ENCODE measurements at regions not wholly inside any gene's neighbourhood (a gene's known extent, or its start where the extent isn't known, plus 50 kb on each side); places are given as distances from the start of the nearest gene placed in this dataset.
A peak's percentile ranks its signal among the peaks of the same experiment; 100 is the strongest.

DNA sequence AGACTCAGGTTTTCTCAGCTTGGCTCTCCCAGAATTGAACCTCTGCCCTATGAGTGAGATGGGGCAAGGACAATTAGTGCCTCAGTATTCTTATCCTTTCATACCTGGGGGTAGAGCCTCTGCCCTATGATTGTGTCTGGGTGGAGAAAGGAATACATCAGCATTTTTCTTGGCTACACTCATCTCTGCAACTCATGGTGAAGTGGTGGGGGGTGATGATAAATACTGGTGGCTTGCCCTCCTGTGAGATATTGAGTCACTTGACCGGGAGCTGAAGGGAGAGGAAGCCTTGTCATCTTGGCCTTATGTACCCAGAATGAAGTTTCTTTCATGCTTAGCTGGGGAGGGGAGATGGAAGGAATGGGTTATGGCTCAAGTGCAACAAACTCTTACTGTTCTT is 71.3 kb upstream of the ENOX2 start:
- POLR2A ChIA-PET, result no interaction called here
- CTCF ChIA-PET, result interaction anchor here (1.0 to 5.2 kb wide), 4 partner anchors 20 to 702 kb away, joined by 3 to 34 read pairs (median 11); no protein-coding TSS in a partner anchor
- Histone ChIP-seq H3K9me3 (ENCODE audit: control insufficient read depth, insufficient read depth, low read depth, low read length) (no peaks in the 10 kb centered on the region), H3K4me1 (ENCODE audit: control insufficient read depth, insufficient read depth, low read length) (no peaks in the 10 kb centered on the region), H3K36me3 (ENCODE audit: control insufficient read depth in 2 of 2, insufficient read depth in 1 of 2, low read length in 2 of 2) (no peaks in the 10 kb centered on the region), H3K27ac (ENCODE audit: extremely low read depth, low read depth, low read length) (no peak overlapping the region), H3K4me3 (ENCODE audit: low read depth, low read length) (no peak overlapping the region)
- TF ChIP-seq GLIS1 (tag by site-specific recombination; IDR thresholded peaks at IDR 0.05) (peak; percentile 68), ZNF140 (tag by site-specific recombination; IDR thresholded peaks at IDR 0.05) (no peak), ZNF202 (tag by site-specific recombination; IDR thresholded peaks at IDR 0.05; ENCODE audit: borderline replicate concordance) (no peak)

DNA sequence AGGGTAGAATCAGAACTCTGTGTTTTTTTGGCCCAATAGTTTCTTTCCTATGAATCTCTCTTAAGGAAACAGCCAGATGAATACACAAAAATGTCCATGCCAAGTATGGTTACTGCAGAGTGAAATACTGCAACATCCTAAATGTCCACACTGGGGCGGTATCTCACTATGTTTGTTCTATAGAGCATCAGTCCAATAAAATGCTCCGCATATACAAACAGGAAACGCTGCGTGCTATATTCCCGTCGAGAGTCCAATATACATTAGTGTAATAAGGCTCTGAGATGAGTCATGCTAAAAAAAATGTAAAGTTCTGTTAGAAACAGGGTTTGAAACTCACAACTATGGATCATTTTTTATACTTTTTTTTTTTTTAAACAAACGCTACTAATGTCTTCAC is 72.9 kb upstream of the ENOX2 start:
- POLR2A ChIA-PET, result no interaction called here
- Histone ChIP-seq H3K9me3 (ENCODE audit: control insufficient read depth, insufficient read depth, low read depth, low read length) (no peaks in the 10 kb centered on the region), H3K27ac (ENCODE audit: extremely low read depth, low read depth, low read length) (no peak overlapping the region), H3K4me1 (ENCODE audit: control insufficient read depth, insufficient read depth, low read length) (no peaks in the 10 kb centered on the region), H3K4me3 (ENCODE audit: low read depth, low read length) (no peak overlapping the region), H3K36me3 (ENCODE audit: control insufficient read depth in 2 of 2, insufficient read depth in 1 of 2, low read length in 2 of 2) (no peaks in the 10 kb centered on the region)
- CTCF ChIA-PET, result interaction anchor here (0.7 to 5.2 kb wide), 9 partner anchors 9 to 712 kb away, joined by 3 to 34 read pairs (median 5); no protein-coding TSS in a partner anchor
- TF ChIP-seq, protein P1, sequence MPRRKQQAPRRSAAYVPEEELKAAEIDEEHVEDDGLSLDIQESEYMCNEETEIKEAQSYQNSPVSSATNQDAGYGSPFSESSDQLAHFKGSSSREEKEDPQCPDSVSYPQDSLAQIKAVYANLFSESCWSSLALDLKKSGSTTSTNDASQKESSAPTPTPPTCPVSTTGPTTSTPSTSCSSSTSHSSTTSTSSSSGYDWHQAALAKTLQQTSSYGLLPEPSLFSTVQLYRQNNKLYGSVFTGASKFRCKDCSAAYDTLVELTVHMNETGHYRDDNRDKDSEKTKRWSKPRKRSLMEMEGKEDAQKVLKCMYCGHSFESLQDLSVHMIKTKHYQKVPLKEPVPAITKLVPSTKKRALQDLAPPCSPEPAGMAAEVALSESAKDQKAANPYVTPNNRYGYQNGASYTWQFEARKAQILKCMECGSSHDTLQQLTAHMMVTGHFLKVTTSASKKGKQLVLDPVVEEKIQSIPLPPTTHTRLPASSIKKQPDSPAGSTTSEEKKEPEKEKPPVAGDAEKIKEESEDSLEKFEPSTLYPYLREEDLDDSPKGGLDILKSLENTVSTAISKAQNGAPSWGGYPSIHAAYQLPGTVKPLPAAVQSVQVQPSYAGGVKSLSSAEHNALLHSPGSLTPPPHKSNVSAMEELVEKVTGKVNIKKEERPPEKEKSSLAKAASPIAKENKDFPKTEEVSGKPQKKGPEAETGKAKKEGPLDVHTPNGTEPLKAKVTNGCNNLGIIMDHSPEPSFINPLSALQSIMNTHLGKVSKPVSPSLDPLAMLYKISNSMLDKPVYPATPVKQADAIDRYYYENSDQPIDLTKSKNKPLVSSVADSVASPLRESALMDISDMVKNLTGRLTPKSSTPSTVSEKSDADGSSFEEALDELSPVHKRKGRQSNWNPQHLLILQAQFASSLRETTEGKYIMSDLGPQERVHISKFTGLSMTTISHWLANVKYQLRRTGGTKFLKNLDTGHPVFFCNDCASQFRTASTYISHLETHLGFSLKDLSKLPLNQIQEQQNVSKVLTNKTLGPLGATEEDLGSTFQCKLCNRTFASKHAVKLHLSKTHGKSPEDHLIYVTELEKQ (tag by site-specific recombination; IDR thresholded peaks at IDR 0.05; ENCODE audit: borderline replicate concordance), result no peak
- no peak for TF ChIP-seq ZNF426 (tag by site-specific recombination; IDR thresholded peaks at IDR 0.05)
- TF ChIP-seq, protein P2, sequence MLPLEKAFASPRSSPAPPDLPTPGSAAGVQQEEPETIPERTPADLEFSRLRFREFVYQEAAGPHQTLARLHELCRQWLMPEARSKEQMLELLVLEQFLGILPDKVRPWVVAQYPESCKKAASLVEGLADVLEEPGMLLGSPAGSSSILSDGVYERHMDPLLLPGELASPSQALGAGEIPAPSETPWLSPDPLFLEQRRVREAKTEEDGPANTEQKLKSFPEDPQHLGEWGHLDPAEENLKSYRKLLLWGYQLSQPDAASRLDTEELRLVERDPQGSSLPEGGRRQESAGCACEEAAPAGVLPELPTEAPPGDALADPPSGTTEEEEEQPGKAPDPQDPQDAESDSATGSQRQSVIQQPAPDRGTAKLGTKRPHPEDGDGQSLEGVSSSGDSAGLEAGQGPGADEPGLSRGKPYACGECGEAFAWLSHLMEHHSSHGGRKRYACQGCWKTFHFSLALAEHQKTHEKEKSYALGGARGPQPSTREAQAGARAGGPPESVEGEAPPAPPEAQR (tag by site-specific recombination; IDR thresholded peaks at IDR 0.05), result no peak
- TF ChIP-seq ZNF366 (tag by site-specific recombination; conservative IDR thresholded peaks at IDR 0.05), result no peak
- no peak for TF ChIP-seq KLF7 (tag by site-specific recombination; IDR thresholded peaks at IDR 0.05; ENCODE audit: borderline replicate concordance)
- TF ChIP-seq ZNF561 (tag by site-specific recombination; IDR thresholded peaks at IDR 0.05; ENCODE audit: borderline replicate concordance), result 0 out of 2 replicates have a peak, but pooled peaks have one; percentile 26
- TF ChIP-seq ZNF248 (tag by site-specific recombination; IDR thresholded peaks at IDR 0.05), result no peak
- TF ChIP-seq, protein P3, sequence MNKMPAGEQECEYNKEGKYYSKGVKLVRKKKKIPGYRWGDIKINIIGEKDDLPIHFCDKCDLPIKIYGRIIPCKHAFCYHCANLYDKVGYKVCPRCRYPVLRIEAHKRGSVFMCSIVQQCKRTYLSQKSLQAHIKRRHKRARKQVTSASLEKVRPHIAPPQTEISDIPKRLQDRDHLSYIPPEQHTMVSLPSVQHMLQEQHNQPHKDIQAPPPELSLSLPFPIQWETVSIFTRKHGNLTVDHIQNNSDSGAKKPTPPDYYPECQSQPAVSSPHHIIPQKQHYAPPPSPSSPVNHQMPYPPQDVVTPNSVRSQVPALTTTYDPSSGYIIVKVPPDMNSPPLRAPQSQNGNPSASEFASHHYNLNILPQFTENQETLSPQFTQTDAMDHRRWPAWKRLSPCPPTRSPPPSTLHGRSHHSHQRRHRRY (tag by site-specific recombination; IDR thresholded peaks at IDR 0.05), result no peak
- no peak for TF ChIP-seq ZNF391 (tag by site-specific recombination; IDR thresholded peaks at IDR 0.05; ENCODE audit: borderline replicate concordance, low read depth)
- TF ChIP-seq, protein P4, sequence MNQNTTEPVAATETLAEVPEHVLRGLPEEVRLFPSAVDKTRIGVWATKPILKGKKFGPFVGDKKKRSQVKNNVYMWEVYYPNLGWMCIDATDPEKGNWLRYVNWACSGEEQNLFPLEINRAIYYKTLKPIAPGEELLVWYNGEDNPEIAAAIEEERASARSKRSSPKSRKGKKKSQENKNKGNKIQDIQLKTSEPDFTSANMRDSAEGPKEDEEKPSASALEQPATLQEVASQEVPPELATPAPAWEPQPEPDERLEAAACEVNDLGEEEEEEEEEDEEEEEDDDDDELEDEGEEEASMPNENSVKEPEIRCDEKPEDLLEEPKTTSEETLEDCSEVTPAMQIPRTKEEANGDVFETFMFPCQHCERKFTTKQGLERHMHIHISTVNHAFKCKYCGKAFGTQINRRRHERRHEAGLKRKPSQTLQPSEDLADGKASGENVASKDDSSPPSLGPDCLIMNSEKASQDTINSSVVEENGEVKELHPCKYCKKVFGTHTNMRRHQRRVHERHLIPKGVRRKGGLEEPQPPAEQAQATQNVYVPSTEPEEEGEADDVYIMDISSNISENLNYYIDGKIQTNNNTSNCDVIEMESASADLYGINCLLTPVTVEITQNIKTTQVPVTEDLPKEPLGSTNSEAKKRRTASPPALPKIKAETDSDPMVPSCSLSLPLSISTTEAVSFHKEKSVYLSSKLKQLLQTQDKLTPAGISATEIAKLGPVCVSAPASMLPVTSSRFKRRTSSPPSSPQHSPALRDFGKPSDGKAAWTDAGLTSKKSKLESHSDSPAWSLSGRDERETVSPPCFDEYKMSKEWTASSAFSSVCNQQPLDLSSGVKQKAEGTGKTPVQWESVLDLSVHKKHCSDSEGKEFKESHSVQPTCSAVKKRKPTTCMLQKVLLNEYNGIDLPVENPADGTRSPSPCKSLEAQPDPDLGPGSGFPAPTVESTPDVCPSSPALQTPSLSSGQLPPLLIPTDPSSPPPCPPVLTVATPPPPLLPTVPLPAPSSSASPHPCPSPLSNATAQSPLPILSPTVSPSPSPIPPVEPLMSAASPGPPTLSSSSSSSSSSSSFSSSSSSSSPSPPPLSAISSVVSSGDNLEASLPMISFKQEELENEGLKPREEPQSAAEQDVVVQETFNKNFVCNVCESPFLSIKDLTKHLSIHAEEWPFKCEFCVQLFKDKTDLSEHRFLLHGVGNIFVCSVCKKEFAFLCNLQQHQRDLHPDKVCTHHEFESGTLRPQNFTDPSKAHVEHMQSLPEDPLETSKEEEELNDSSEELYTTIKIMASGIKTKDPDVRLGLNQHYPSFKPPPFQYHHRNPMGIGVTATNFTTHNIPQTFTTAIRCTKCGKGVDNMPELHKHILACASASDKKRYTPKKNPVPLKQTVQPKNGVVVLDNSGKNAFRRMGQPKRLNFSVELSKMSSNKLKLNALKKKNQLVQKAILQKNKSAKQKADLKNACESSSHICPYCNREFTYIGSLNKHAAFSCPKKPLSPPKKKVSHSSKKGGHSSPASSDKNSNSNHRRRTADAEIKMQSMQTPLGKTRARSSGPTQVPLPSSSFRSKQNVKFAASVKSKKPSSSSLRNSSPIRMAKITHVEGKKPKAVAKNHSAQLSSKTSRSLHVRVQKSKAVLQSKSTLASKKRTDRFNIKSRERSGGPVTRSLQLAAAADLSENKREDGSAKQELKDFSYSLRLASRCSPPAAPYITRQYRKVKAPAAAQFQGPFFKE (tag by site-specific recombination; IDR thresholded peaks at IDR 0.05; ENCODE audit: borderline replicate concordance), result no peak
- TF ChIP-seq, protein P5, sequence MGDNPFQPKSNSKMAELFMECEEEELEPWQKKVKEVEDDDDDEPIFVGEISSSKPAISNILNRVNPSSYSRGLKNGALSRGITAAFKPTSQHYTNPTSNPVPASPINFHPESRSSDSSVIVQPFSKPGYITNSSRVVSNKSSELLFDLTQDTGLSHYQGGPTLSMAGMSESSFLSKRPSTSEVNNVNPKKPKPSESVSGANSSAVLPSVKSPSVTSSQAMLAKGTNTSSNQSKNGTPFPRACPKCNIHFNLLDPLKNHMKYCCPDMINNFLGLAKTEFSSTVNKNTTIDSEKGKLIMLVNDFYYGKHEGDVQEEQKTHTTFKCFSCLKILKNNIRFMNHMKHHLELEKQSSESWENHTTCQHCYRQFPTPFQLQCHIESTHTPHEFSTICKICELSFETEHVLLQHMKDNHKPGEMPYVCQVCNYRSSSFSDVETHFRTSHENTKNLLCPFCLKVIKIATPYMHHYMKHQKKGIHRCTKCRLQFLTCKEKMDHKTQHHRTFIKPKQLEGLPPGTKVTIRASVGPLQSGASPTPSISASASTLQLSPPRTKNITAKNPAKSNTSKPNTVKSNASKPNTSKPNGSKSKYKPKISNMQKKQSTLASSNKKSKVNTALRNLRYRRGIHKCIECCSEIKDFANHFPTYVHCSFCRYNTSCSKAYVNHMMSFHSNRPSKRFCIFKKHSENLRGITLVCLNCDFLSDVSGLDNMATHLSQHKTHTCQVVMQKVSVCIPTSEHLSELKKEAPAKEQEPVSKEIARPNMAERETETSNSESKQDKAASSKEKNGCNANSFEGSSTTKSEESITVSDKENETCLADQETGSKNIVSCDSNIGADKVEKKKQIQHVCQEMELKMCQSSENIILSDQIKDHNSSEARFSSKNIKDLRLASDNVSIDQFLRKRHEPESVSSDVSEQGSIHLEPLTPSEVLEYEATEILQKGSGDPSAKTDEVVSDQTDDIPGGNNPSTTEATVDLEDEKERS (tag by site-specific recombination; IDR thresholded peaks at IDR 0.05), result no peak
- no peak for TF ChIP-seq ZNF701 (tag by site-specific recombination; IDR thresholded peaks at IDR 0.05)
- no peak for TF ChIP-seq ZNF174 (tag by site-specific recombination; IDR thresholded peaks at IDR 0.05)
- peak; percentile 93 for TF ChIP-seq ZNF654 (tag by site-specific recombination; IDR thresholded peaks at IDR 0.05; ENCODE audit: low read depth)
- TF ChIP-seq TRIM28 (IDR thresholded peaks at IDR 0.05; ENCODE audit: borderline replicate concordance, low read length), result no peak
- no peak for TF ChIP-seq ZNF473 (tag by site-specific recombination; IDR thresholded peaks at IDR 0.05)
- TF ChIP-seq ZNF747 (tag by site-specific recombination; IDR thresholded peaks at IDR 0.05), result no peak

All from HEK293 (cell line).